Activated naive CD4-positive, alpha-beta T cell treated with anti-CD3 and anti-CD28 coated beads, Interleukin-2, amount 50 U/mL, for 72 hours (primary cell): ENCODE measurements at regions not wholly inside any gene's neighbourhood (a gene's known extent, or its start where the extent isn't known, plus 50 kb on each side); places are given as distances from the start of the nearest gene placed in this dataset.
A peak's percentile ranks its signal among the peaks of the same experiment; 100 is the strongest.
"Not testable (repeated sequence)": the region's sequence is repeated elsewhere in the genome, so short reads cannot be mapped to it uniquely, and the experiment has no call there.

Source experiments
- ATAC-seq, 2 donors: fragments of 150-1000 bp; cut with Tn5 transposase; 2 replicates each; pipeline ENCODE4 v1.10.0; 2021; ENCODE audit warnings: mild to moderate bottlenecking in 2 of 2, moderate library complexity in 2 of 2
- DNase-seq, 2 donors: peaks; one replicate each; pipeline ENCODE4 v3.0.0; 2021 to 2022; ENCODE audit warnings: low spot score in 2 of 2
- H3K27ac Mint-ChIP-seq, 2 donors: one replicate each; pipeline ENCODE4 v1.8.0; 2022; ENCODE audit warnings: mild to moderate bottlenecking in 2 of 2, mixed read lengths in 2 of 2
- H3K36me3 Mint-ChIP-seq, 2 donors: one replicate each; pipeline ENCODE4 v1.8.0; 2022; ENCODE audit warnings: mixed read lengths in 2 of 2
- H3K9me3 Mint-ChIP-seq, 2 donors: one replicate each; pipeline ENCODE4 v1.8.0; 2022; ENCODE audit warnings: mixed read lengths in 2 of 2

GRCh38 chr1:222384531-222384930 lies 163.4 kb downstream of the HHIPL2 start:
- Mint-ChIP-seq H3K36me3 (peaks cover 0 to 11% of the 10 kb centered on the region in 2 donors), H3K27ac (no peak overlapping the region), H3K9me3 (peaks cover 12 to 22% of the 10 kb centered on the region in 2 donors)
- ATAC-seq (no peak), DNase-seq (no peak)

- H3K36me3 Mint-ChIP-seq, result peaks cover 0 to 11% of the 10 kb centered on the region in 2 donors
- peaks cover 12 to 21% of the 10 kb centered on the region in 2 donors for H3K9me3 Mint-ChIP-seq
- ATAC-seq, result no peak
- no peak for DNase-seq
- no peak overlapping the region for H3K27ac Mint-ChIP-seq
These were observed 165.7 kb downstream of the HHIPL2 start for GRCh38 chr1:222382171-222382570.

DNA sequence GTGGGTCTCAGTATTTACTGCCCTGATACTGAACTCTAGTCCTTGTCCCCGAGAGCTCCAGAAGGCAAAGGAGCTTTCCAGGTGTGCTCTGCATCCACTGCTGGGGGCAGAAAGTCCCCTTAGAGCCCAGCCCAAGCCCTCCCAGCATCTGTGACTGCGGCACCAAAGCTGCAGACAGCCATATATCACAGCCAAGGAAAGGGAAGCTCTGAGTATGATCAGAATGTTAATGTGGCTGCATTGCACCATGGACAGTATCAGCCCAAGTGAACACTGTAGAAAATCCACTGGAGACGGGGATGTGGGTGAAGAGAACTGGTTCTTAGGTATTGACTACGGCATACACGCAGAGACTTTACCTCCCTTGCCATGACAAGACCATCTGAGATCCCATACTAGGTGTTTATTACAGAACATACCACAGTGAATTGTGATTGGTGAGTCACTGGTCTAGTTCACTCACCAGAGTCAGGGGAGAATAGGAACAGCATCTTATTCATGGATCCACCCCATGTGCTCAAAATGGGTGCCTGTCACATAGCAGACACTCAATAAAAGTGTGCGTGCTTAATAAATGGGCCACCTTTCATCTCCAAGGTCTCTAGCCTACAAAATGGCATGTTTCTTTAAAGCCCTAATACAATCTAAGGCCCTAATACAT lies 170.3 kb downstream of the HHIPL2 start:
- no peak overlapping the region for H3K27ac Mint-ChIP-seq
- H3K36me3 Mint-ChIP-seq, result peaks cover 0 to 11% of the 10 kb centered on the region in 2 donors
- H3K9me3 Mint-ChIP-seq, result peaks cover 12 to 21% of the 10 kb centered on the region in 2 donors
- no peak for ATAC-seq
- DNase-seq, result no peak

- H3K27ac Mint-ChIP-seq, DNase-seq, ATAC-seq: not testable (repeated sequence)
- H3K9me3 Mint-ChIP-seq, result peaks cover 12 to 15% of the 10 kb centered on the region in 2 donors
- H3K36me3 Mint-ChIP-seq, result peaks cover 0 to 11% of the 10 kb centered on the region in 2 donors
These were observed 171.1 kb downstream of the HHIPL2 start for GRCh38 chr1:222376791-222377190.

DNA sequence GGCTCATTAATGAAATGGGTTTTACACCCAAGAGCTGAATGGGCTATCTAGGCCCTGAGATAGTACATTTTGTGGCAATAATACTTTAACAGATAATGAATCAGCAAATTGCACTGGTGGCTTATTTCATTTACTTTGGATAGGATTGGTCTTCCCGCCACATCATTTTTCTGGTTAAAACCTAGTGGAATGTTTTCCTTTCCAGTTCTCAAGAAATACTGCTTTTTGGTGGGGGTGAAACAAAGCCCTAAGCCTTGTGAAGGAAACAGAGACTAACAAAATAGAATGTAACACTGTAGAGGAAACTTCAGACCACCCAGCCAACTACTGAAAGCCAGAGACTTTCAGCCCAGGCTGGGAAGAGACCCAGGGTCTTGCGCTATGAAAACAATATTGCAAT lies 172.2 kb downstream of the HHIPL2 start:
- peaks cover 0 to 11% of the 10 kb centered on the region in 2 donors for H3K36me3 Mint-ChIP-seq
- H3K27ac Mint-ChIP-seq, result no peak overlapping the region
- no peak for ATAC-seq
- no peak for DNase-seq
- H3K9me3 Mint-ChIP-seq, result peaks cover 10 to 22% of the 10 kb centered on the region in 2 donors

DNA sequence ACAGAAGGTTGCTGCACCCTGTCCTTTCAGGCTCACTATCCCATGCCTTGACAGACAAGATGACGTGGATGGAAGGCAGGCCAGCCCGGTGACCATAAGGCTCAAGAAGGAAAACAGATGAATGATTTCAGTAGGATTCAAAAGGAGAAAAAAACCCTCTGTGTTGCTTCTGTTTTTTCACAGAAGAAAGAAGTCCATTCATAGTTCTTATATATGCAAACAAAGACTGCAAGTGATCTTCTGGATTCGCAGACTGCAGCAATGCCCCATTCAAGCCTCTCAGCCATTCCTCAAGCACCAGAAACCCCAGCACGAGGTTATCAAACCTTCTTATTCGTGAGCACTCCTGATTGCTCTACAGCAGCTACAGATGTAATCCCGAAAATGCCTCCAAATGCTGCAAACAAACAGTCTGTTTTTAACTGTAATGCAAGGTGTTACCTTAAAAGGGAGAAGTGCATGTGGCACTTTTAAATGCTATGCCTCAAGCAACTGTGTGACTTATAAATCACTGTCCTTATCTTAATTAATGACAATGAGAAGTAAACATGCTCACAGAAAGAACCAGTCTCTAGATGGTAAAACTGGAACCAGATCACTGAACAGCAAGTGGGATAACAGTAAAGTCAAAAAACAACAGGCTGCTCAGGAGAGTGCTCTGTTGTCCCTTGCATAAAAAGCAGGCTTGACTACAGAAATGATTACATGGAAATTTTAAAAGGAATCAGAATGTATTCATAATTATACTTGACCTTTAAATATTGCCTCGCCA lies 173.9 kb downstream of the HHIPL2 start:
- peaks cover 0 to 11% of the 10 kb centered on the region in 2 donors for H3K9me3 Mint-ChIP-seq
- ATAC-seq, result no peak
- no peak overlapping the region for H3K27ac Mint-ChIP-seq
- no peak for DNase-seq
- H3K36me3 Mint-ChIP-seq, result no peaks in the 10 kb centered on the region

GRCh38 chr1:222373216-222373615 lies 174.7 kb downstream of the HHIPL2 start:
- ATAC-seq, result peak in 1 of 2 donors; percentile 24
- DNase-seq, result no peak
- Mint-ChIP-seq H3K27ac (no peak overlapping the region), H3K36me3 (no peaks in the 10 kb centered on the region), H3K9me3 (peaks cover 0 to 7% of the 10 kb centered on the region in 2 donors)

DNA sequence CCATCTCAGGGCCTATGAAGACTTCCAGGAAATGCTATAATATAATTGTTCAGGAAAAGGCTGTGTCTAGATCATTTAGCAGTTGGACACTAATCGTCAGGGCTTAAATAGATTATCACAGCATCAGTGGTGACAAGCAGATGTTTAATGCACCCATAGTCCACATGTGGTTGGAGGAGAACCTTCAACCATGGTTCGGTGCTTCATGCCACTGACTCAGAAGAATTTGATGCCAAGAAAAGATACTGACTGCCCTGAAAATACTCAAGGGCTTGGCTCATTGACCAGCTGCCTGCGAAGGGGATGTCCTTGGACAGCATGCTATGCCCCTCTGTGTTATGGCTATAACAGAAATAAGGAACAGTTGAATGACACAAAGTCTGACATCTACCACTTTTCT lies 175.7 kb downstream of the HHIPL2 start:
- DNase-seq (no peak), ATAC-seq (no peak)
- Mint-ChIP-seq H3K9me3 (peaks cover 0 to 7% of the 10 kb centered on the region in 2 donors), H3K27ac (no peak overlapping the region), H3K36me3 (no peaks in the 10 kb centered on the region)

GRCh38 chr1:222370913-222371675 lies 176.8 kb downstream of the HHIPL2 start:
- ATAC-seq (no peak), DNase-seq (no peak)
- H3K9me3 Mint-ChIP-seq, result peaks cover 0 to 7% of the 10 kb centered on the region in 2 donors
- H3K27ac Mint-ChIP-seq, result no peak overlapping the region
- H3K36me3 Mint-ChIP-seq, result no peaks in the 10 kb centered on the region

DNA sequence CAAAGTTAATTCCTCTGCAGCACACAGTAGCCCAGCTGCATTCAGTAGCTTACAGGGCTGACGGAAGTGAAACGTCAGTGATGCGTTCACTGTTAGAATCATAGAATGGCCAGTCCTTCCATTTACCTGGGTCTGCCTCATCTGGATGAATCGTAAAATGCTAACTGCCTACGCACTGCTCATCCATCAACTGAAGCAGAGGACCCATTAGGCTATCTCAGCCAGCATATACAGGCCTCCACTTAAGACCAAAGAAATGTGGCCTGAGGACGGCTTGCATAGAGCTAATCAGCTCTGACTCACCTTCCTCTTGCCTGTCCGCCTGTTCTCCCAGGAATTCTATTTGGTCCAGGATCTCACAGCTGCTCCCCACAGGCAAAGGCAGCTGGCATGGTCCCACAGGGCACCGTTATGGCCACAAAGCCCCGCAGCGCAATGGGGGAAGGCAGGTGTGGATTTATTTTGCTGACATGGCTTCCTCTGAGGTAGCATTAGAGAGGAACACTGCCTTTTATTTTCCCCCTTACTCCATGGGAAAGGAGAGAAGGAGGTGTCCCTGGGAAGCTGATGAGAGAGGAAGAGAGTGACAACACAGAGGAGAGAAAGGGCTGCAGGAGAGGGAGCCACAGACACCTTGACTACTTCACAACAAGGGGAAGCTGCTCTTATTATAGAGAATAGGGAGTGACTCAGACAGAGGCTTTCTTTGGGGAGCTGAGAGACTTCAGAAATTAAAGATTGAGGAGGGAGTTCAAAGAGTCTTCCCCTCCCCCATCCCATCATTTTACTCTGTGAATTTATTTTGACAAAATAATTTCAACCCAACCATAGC lies 177.6 kb downstream of the HHIPL2 start:
- ATAC-seq (no peak), DNase-seq (no peak)
- no peak overlapping the region for H3K27ac Mint-ChIP-seq
- H3K36me3 Mint-ChIP-seq, result no peaks in the 10 kb centered on the region
- peaks cover 0 to 7% of the 10 kb centered on the region in 2 donors for H3K9me3 Mint-ChIP-seq

DNA sequence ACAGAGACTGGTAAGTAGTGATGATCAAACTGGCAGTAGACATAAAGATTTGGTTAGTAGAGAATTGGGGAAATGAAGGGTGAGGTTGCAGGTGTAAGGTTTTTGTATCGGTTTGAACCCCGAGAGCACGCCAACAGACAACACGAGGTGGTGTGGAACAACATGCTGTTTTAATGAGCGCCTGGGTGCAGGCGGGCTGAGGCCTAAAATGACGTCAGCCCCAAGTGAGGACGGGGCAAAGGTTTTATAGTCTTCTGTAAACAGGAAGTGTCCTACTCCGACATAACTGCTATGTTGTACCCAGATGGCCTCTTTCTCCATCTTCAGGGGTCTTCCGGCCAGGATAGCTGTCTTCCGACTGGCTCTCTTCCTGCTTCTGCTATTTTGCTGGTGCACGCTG lies 178.8 kb downstream of the HHIPL2 start:
- Mint-ChIP-seq H3K27ac (no peak overlapping the region), H3K36me3 (no peaks in the 10 kb centered on the region), H3K9me3 (peaks cover 0 to 7% of the 10 kb centered on the region in 2 donors)
- ATAC-seq (no peak), DNase-seq (no peak)

DNA sequence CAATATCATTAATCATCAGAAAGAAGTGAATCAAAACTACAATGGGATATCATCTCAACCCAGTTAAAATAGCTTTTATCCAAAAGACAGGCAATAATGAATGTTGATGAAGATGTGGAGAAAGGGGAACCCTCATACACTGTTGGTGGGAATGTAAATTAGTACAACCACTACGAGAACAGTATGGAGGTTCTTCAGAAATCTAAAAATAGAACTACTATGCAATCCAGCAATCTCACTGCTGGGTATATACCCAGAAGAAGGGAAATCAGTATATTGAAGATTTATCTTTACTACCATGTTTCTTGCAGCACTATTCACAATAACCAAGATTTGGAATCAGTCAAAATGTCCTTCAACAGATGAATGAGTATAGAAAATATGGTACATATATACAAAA lies 189.8 kb downstream of the HHIPL2 start:
- DNase-seq (no peak), ATAC-seq (no peak)
- no peaks in the 10 kb centered on the region for H3K36me3 Mint-ChIP-seq
- H3K27ac Mint-ChIP-seq, result no peak overlapping the region
- peaks cover 3% of the 10 kb centered on the region in 2 donors for H3K9me3 Mint-ChIP-seq

GRCh38 chr1:222357252-222357651 lies 190.7 kb downstream of the HHIPL2 start:
- H3K9me3 Mint-ChIP-seq, result peaks cover 3% of the 10 kb centered on the region in 2 donors
- no peaks in the 10 kb centered on the region for H3K36me3 Mint-ChIP-seq
- ATAC-seq (no peak), DNase-seq (no peak)
- H3K27ac Mint-ChIP-seq, result no peak overlapping the region

GRCh38 chr1:222347627-222348026 lies 200.3 kb downstream of the HHIPL2 start:
- Mint-ChIP-seq H3K36me3 (no peaks in the 10 kb centered on the region), H3K9me3 (peaks cover 0 to 13% of the 10 kb centered on the region in 2 donors), H3K27ac (no peak overlapping the region)
- DNase-seq (no peak), ATAC-seq (no peak)

- peaks cover 0 to 13% of the 10 kb centered on the region in 2 donors for H3K9me3 Mint-ChIP-seq
- no peaks in the 10 kb centered on the region for H3K36me3 Mint-ChIP-seq
- ATAC-seq (no peak), DNase-seq (no peak)
- H3K27ac Mint-ChIP-seq, result no peak overlapping the region
These were observed 200.9 kb downstream of the HHIPL2 start for GRCh38 chr1:222346955-222347354.

DNA sequence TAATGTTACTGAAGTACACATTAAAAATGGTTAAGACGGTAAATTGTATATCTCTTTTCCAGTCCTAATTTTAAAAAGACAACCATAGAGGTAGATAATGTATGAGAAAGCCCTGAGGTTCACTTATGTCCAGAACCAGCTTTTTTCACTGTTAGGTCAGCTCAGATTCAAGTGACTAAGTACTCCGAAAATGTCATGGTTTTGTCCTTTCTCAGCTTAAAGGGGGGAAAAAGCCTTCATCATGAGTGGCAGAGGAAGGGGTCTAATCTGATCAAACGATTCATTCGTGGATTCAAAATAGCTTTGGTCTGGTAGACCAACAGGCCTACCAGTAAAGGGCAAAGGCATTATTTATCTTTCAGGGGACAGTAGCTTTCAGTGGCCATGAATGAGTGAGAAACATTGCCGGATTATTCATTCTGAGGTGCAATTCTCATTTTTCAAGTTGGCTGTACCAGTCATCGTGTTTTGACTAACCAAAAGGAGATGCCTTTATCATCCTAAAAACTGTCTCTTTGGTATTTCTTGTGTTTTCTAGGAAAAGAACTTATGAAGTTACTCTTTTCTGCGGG lies 208.4 kb downstream of the HHIPL2 start:
- Mint-ChIP-seq H3K9me3 (peaks cover 0 to 6% of the 10 kb centered on the region in 2 donors), H3K36me3 (no peaks in the 10 kb centered on the region), H3K27ac (no peak overlapping the region)
- ATAC-seq (peak; percentile 39 to 70), DNase-seq (no peak)
